ENCODE measurements at regions not wholly inside any gene's neighbourhood (a gene's known extent, or its start where the extent isn't known, plus 50 kb on each side); places are given as distances from the start of the nearest gene placed in this dataset.

- TF ChIP-seq CTCF (IDR thresholded peaks at IDR 0.05; ENCODE audit: control extremely low read depth in 1 of 3, insufficient read depth in 1 of 3, low read depth in 1 of 3, low read length in 3 of 3) (no peak), CHD1 (IDR thresholded peaks at IDR 0.05; ENCODE audit: low read depth, low read length) (no peak), ATF2 (IDR thresholded peaks at IDR 0.05; ENCODE audit: low read length) (no peak), EZH2 (IDR thresholded peaks at IDR 0.05; ENCODE audit: low read depth, low read length, severe bottlenecking) (no peak), POLR2AphosphoS5 (IDR thresholded peaks at IDR 0.05; ENCODE audit: low read depth, low read length) (no peak), ATF3 (IDR thresholded peaks at IDR 0.05; ENCODE audit: insufficient read depth, low read depth, low read length) (no peak)
Measured at GRCh38 chr9:102499468-102499867, 495.7 kb upstream of the CYLC2 start.

Data from H1 (cell line).